ENCODE measurements at regions not wholly inside any gene's neighbourhood (a gene's known extent, or its start where the extent isn't known, plus 50 kb on each side); places are given as distances from the start of the nearest gene placed in this dataset.

DNA sequence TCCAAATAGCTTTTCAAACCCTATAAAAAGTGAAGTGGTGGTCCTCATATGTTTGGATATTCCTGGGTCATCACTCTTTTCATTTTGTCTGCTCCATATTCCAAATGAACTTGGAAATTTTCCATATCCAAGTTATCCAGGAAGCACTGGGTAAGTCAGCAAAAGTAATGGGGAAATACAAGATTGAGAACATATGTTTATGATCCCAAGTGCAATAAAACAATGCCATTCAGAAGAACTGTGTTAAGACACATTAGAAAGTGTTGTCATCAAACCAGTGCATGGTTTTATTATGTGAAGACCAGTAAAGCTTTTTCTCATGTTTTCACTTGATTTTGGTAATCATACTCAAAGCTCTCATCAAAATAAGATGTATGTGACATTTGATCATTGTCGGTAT, 363.4 kb downstream of the RPRM start:
- Mint-ChIP-seq H3K4me3 (no peak overlapping the region), H3K9me3 (peaks cover 7% of the 10 kb centered on the region), H3K36me3 (ENCODE audit: low read depth) (no peaks in the 10 kb centered on the region), H3K27ac (no peak overlapping the region), H3K27me3 (no peaks in the 10 kb centered on the region), H3K4me1 (ENCODE audit: low read depth) (no peaks in the 10 kb centered on the region)

DNA sequence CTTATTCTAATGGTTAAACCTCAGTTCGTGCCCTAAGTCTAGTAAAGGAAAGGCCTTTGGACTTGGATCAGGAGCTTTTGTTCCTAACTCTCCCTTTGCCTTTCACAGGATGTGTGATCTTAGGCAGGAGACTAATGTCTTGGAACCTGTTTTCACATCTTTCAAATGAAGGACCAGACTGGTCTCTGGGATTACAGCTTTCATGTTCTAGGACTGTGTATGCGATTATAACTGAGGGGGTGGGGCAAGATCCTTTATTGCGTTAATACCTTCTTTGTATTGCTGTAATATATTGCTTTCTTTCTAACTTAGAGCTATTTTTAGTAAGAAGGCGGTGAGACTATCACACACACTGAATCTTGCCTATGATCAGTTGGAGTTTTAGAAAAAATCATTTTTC, 368.1 kb downstream of the RPRM start:
- Mint-ChIP-seq H3K4me1 (ENCODE audit: low read depth) (peaks cover 4% of the 10 kb centered on the region), H3K4me3 (no peak overlapping the region), H3K27me3 (no peaks in the 10 kb centered on the region), H3K27ac (no peak overlapping the region), H3K36me3 (ENCODE audit: low read depth) (no peaks in the 10 kb centered on the region), H3K9me3 (no peaks in the 10 kb centered on the region)

DNA sequence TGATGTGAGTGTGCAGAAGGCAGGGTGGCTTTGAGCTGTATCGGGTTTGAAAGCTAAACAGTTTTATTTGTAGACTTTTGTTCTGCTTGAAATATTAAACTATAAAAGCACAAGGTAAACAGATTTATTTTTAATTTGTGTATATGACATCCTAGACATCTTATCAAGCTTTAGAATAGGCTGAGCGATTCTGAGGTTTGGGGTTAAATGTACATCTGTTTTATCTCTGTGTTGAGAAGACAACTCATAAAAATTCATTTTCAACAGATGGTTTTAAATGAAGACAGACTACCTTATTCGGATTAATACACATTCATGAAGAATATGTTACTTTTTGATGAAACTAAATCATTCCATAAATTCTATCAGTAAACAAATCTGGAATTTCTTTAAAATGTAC, 368.8 kb downstream of the RPRM start:
- no peak overlapping the region for H3K27ac Mint-ChIP-seq
- H3K4me1 Mint-ChIP-seq (ENCODE audit: low read depth), result peaks cover 4% of the 10 kb centered on the region
- no peaks in the 10 kb centered on the region for H3K27me3 Mint-ChIP-seq

DNA sequence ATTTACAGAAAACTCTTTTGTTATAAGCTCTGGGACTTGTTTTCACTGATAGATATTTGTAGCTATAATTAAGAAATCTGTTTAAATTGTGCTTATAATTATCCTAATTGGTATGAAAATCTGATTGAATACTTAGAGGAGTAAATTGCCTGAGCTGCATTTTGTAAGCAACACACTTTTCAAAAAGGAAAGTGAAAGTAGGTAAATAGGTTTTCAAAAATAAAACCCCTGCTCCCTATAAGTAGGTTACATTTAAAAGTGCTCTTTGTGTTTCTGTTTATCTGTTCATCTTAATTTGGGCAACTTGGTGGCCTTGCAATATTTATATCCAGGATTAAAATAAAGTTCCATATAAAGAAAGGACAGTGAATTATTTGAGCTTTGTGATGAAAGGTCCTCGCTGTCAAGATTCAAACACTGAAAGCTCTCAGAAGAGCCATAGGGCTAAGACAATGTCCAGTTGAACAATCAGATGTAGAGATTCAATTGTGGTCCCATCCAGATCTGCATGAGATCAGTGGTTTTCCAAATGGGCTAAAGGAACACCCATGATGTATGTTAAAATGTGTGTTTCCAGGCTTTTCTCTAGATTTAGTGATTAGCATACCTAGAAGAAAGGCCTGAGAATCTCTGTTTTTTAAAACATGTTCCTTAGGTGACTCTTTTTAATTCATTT, 371.6 kb downstream of the RPRM start:
- H3K9me3 Mint-ChIP-seq, result no peaks in the 10 kb centered on the region
- no peaks in the 10 kb centered on the region for H3K36me3 Mint-ChIP-seq (ENCODE audit: low read depth)
- no peaks in the 10 kb centered on the region for H3K27me3 Mint-ChIP-seq
- H3K4me3 Mint-ChIP-seq, result no peak overlapping the region
- peaks cover 4% of the 10 kb centered on the region for H3K4me1 Mint-ChIP-seq (ENCODE audit: low read depth)
- no peak overlapping the region for H3K27ac Mint-ChIP-seq

More for the DNA sequence above, 368.8 kb downstream of the RPRM start:
- Mint-ChIP-seq H3K4me3 (no peak overlapping the region), H3K36me3 (ENCODE audit: low read depth) (no peaks in the 10 kb centered on the region), H3K9me3 (no peaks in the 10 kb centered on the region)

DNA sequence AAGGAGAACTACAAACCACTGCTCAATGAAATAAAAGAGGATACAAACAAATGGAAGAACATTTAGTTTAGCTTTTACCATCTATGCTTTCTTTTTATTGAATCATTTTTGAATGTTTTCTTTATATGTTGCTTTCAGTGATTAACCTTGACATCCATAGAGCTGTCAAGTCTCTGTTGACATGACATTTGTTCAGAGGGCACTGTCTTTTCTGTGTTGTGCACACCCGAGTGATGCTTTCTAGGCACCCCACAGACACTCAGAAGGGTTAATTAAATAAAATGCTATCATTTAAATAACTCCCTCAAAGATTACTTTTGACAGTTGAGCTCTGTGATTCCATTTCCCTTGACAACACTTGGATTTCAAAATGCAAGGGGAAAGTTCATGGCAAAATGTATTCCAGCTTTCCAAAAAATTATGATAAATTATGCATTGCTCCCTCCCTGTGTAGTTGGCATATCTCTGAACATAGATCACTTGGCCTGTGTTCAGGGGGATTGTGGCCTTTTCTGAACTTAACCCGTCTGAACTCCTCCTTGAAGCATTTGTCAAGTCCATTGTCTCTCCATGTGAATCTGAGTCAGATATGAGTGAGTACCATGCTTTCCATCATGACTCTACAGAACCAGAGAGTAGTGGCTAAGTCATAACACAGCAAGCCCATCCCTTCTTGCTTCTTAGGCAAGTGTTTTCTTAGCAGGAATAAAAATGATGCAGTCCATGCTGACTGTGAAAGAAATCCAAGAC, 372.6 kb downstream of the RPRM start:
- Mint-ChIP-seq H3K27me3 (peaks cover 3% of the 10 kb centered on the region), H3K36me3 (ENCODE audit: low read depth) (no peaks in the 10 kb centered on the region), H3K27ac (no peak overlapping the region), H3K4me3 (no peak overlapping the region), H3K4me1 (ENCODE audit: low read depth) (peaks cover 4% of the 10 kb centered on the region), H3K9me3 (no peaks in the 10 kb centered on the region)

DNA sequence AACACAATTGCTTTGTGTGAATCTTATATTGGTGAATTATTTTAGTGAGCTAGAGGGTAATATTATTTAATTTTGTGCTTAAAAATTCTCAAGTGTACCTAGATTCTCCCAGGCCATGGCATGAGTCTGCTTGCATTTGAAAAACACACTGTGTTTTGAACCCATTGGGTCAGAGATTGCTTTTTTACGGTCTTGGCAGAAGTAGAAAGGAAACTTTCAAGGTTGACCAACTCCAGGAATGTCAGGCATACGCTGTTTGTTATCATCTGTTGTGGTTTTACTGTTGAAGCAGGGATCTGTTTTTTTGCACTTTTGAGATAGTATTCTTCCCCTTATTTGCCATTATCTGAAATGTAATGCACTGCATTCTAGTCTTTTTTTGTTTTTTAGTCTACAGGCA, 377.4 kb downstream of the RPRM start:
- no peaks in the 10 kb centered on the region for H3K4me1 Mint-ChIP-seq (ENCODE audit: low read depth)
- H3K36me3 Mint-ChIP-seq (ENCODE audit: low read depth), result no peaks in the 10 kb centered on the region
- no peak overlapping the region for H3K27ac Mint-ChIP-seq
- H3K4me3 Mint-ChIP-seq, result no peak overlapping the region
- peaks cover 5% of the 10 kb centered on the region for H3K9me3 Mint-ChIP-seq
- peaks cover 3% of the 10 kb centered on the region for H3K27me3 Mint-ChIP-seq

DNA sequence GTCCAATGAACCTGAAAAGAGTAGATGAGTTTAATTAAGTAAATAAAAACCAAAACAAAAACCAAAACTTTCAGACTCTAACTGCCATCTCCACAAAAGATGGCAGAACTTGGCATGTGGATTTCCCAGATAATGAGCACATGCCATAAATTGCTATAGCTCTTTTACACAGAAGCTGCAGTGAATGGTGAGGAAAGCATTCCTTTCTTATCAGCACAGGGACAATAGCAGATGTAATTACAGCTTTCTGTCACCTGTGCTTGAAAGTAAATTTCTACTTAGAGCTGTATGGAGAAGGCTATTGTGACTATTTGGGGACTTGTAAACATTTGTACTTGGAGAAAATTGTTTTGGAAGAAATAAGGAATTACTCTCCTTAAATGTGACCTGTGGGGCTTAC, 378.4 kb downstream of the RPRM start:
- Mint-ChIP-seq H3K9me3 (peaks cover 5% of the 10 kb centered on the region), H3K36me3 (ENCODE audit: low read depth) (no peaks in the 10 kb centered on the region), H3K27me3 (peaks cover 3% of the 10 kb centered on the region), H3K4me3 (no peak overlapping the region), H3K4me1 (ENCODE audit: low read depth) (no peaks in the 10 kb centered on the region), H3K27ac (no peak overlapping the region)

DNA sequence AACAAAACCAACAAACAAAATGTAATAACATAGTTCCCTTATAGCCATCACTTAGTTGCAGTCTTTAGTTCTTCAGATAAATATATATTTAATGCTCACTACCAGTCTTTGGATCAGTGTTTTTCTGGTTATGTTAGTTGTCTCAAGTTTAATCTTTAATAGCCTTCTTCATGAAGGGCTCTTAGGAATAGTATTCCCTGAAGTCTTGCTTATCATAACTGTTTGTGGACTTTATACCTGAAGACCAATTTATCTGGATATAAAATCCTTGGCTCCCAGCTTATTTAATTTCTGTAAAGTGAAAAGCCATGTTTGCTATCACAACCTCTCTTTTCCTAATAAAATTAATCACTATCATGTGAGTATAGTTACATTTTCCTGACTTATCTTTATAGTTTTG, 379.7 kb downstream of the ARL6IP6 start:
- Mint-ChIP-seq H3K4me1 (ENCODE audit: low read depth) (no peaks in the 10 kb centered on the region), H3K27me3 (peaks cover 3% of the 10 kb centered on the region), H3K4me3 (no peak overlapping the region), H3K27ac (no peak overlapping the region), H3K36me3 (ENCODE audit: low read depth) (no peaks in the 10 kb centered on the region), H3K9me3 (peaks cover 5% of the 10 kb centered on the region)

DNA sequence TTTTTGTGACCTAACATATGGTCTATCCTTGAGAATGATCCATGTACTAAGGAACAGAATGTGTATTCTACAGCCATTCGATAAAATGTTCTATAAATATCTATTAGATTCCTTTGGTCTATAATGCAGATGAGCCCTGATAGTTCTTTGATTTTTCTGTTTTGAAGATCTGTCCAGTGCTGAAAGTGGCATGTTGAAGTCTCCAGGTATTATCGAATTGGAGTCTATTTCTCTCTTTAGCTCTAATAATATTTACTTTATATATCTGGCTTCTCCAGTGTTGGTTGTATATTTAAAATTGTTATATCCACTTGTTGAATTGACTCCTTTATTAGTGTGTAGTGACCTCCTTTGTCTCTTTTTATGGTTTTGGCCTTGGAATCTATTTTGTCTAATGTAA, 377.9 kb downstream of the ARL6IP6 start:
- no peak overlapping the region for H3K27ac Mint-ChIP-seq
- peaks cover 5% of the 10 kb centered on the region for H3K9me3 Mint-ChIP-seq

DNA sequence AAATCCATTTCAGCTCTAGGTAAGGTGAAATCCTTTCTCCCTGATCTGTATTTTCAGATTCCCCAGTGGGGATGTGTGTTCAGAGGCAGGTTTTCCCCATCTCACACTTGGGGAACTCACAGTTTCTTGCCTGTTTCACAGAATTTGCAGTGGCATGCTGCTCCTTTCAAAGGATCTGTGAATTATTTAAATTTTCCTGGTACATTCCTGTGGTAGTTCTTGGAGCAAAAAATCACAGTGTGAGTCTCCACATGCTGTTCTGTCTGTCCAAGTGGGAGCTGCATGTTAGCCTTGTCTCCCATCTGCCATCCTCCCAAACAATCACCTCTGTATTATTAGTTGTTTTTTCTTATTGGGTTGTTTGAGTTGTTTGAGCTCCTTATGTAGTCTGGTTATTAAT, 372.9 kb downstream of the ARL6IP6 start:
- no peaks in the 10 kb centered on the region for H3K36me3 Mint-ChIP-seq (ENCODE audit: low read depth)
- H3K27ac Mint-ChIP-seq, result no peak overlapping the region
- H3K4me3 Mint-ChIP-seq, result no peak overlapping the region
- H3K4me1 Mint-ChIP-seq (ENCODE audit: low read depth), result no peaks in the 10 kb centered on the region
- peaks cover 6% of the 10 kb centered on the region for H3K9me3 Mint-ChIP-seq
- H3K27me3 Mint-ChIP-seq, result no peaks in the 10 kb centered on the region

More for the DNA sequence above, 377.9 kb downstream of the ARL6IP6 start:
- no peak overlapping the region for H3K4me3 Mint-ChIP-seq
- no peaks in the 10 kb centered on the region for H3K4me1 Mint-ChIP-seq (ENCODE audit: low read depth)
- peaks cover 1% of the 10 kb centered on the region for H3K27me3 Mint-ChIP-seq
- no peaks in the 10 kb centered on the region for H3K36me3 Mint-ChIP-seq (ENCODE audit: low read depth)

DNA sequence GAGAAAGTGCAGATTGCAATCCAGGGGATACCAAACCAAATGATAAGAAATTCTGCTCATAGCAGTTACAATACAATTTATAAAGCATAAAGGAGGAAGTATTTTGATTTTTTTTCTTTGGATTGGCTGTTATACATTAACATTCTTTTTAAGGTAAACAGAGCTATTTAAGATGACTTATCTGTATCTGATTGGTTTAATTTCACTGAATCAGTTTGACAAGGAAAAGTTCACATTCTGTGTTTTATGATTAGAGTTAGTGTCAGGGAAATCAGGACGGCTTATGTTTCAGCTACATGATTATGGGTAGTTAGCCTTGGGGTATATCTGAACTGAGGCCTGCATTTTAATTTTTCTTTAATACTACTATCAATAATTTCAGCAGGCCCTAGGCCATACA, 360.9 kb downstream of the ARL6IP6 start:
- no peaks in the 10 kb centered on the region for H3K9me3 Mint-ChIP-seq
- H3K36me3 Mint-ChIP-seq (ENCODE audit: low read depth), result no peaks in the 10 kb centered on the region
- H3K4me1 Mint-ChIP-seq (ENCODE audit: low read depth), result no peaks in the 10 kb centered on the region
- no peaks in the 10 kb centered on the region for H3K27me3 Mint-ChIP-seq
- no peak overlapping the region for H3K27ac Mint-ChIP-seq
- no peak overlapping the region for H3K4me3 Mint-ChIP-seq

DNA sequence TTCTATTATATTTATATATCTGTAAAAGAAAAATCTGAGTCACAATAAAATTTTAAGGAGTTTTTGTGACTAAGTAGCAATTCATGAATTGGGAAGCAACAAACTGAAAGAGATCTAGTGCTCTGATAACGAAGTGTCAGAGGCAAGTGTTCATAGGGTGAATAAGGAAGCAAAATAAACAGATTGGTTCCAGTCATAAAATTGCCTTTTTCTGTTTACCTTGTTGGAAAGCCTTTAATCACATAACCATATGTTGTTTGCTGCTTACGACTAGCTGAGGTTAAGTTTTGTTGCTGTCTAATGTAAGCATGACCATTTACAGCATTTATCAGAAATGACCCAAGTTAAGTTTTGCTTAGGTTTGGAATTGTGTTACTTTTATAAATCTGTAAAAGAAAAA, 358.9 kb downstream of the ARL6IP6 start:
- H3K36me3 Mint-ChIP-seq (ENCODE audit: low read depth), result no peaks in the 10 kb centered on the region
- no peaks in the 10 kb centered on the region for H3K27me3 Mint-ChIP-seq
- H3K9me3 Mint-ChIP-seq, result no peaks in the 10 kb centered on the region
- no peak overlapping the region for H3K27ac Mint-ChIP-seq
- H3K4me1 Mint-ChIP-seq (ENCODE audit: low read depth), result no peaks in the 10 kb centered on the region
- H3K4me3 Mint-ChIP-seq, result no peak overlapping the region

DNA sequence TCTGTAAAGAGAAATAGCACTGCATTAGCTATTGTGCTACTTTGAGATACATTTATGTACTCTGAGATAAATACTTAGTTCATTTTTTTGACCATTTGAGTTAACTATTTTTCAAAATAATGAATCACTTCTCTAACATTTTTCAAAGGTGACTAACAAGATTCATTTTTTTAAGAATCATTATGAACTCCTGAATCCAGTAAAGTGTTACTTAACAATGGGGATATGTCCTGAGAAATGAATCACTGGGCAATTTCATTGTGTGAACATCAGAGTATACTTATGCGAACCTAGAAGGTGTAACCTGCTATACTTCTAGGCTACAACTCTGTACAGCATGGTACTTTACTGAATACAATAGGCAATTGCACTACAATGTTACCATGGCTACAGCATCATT, 355.8 kb downstream of the ARL6IP6 start:
- Mint-ChIP-seq H3K4me1 (ENCODE audit: low read depth) (no peaks in the 10 kb centered on the region), H3K4me3 (no peak overlapping the region), H3K27me3 (no peaks in the 10 kb centered on the region), H3K27ac (no peak overlapping the region), H3K36me3 (ENCODE audit: low read depth) (no peaks in the 10 kb centered on the region), H3K9me3 (no peaks in the 10 kb centered on the region)

DNA sequence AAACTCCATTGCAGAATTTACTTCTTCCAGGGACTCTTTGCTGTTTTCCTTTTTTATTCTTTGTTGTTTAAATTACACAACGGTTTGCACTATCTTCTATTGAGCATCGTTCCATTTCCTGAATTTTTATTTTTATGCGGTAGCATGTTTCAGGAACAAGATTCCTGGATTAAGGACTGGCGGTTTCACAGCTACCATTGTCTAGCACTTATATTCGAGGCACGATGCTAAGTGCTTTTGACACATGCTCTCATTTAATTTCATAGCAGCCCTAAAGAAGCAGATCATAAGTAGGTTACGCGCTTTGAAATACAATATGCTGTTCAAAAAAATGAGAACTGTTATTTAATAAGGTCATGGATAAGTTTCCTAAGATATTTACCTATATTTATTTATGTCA, 354.4 kb downstream of the ARL6IP6 start:
- H3K27ac Mint-ChIP-seq, result no peak overlapping the region
- no peak overlapping the region for H3K4me3 Mint-ChIP-seq
- no peaks in the 10 kb centered on the region for H3K27me3 Mint-ChIP-seq
- no peaks in the 10 kb centered on the region for H3K9me3 Mint-ChIP-seq
- H3K36me3 Mint-ChIP-seq (ENCODE audit: low read depth), result no peaks in the 10 kb centered on the region
- H3K4me1 Mint-ChIP-seq (ENCODE audit: low read depth), result no peaks in the 10 kb centered on the region

DNA sequence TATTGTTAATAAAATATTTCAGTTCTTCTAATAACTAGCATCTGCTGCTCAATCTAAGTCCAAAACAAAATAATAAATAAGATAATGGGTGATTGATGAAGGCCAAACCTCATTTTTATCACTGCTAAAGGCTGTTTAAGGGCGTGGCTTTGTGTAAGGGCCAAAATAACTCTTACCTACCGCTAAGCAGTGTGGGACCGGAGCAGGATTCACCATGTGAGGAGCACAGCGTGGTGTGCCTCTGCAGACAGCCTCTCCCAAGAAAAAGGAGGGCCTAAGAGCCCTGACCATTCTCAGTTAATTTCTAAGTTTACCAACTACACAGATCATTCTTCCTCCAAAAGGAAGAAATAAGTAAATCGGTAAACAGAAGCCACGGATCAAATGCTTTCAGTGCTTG, 353.7 kb downstream of the ARL6IP6 start:
- H3K4me1 Mint-ChIP-seq (ENCODE audit: low read depth), result no peaks in the 10 kb centered on the region
- no peak overlapping the region for H3K27ac Mint-ChIP-seq
- H3K9me3 Mint-ChIP-seq, result no peaks in the 10 kb centered on the region
- H3K27me3 Mint-ChIP-seq, result no peaks in the 10 kb centered on the region
- no peaks in the 10 kb centered on the region for H3K36me3 Mint-ChIP-seq (ENCODE audit: low read depth)
- no peak overlapping the region for H3K4me3 Mint-ChIP-seq

DNA sequence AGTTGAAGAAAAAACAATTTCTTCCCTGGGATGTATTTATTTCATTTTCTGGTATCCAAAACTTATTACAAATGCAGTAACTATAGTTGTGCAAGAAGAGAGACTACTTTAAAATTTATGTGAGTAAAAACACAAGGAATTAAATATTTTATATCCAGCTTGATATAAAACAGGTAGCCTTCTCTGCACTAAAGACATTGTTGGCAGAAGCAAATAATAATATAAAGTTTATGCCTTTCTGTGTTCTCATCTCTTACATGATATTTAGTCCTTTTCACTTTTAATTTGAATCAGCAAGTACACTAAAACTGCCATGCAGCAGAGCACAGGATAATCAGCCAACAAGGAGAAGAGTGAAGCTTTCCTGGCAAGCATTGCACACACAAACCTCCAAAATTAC, 352.7 kb downstream of the ARL6IP6 start:
- Mint-ChIP-seq H3K4me1 (ENCODE audit: low read depth) (no peaks in the 10 kb centered on the region), H3K4me3 (no peak overlapping the region), H3K9me3 (no peaks in the 10 kb centered on the region), H3K27ac (no peak overlapping the region), H3K27me3 (no peaks in the 10 kb centered on the region), H3K36me3 (ENCODE audit: low read depth) (no peaks in the 10 kb centered on the region)

Data from stimulated activated naive CD8-positive, alpha-beta T cell treated with anti-CD3 and anti-CD28 coated beads, Interleukin-15, Interleukin-2, amounts not matched to agents 100 ng/mL and 50 ng/mL, for 24 hours (primary cell).